ENCODE measurements at regions not wholly inside any gene's neighbourhood (a gene's known extent, or its start where the extent isn't known, plus 50 kb on each side); places are given as distances from the start of the nearest gene placed in this dataset.

GRCh38 chr6:133609415-133610226 lies 279.3 kb upstream of the TCF21 start:
- Histone ChIP-seq H3K4me3 (no peak overlapping the region), H3K36me3 (no peaks in the 10 kb centered on the region), H3K27ac (no peak overlapping the region), H3K4me1 (no peaks in the 10 kb centered on the region), H3K9me3 (no peaks in the 10 kb centered on the region), H3K27me3 (no peaks in the 10 kb centered on the region)
- no peak for DNase-seq
- TF ChIP-seq CTCF (IDR thresholded peaks at IDR 0.05), result no peak
- intact Hi-C loops (cut with DNase I; ENCODE audit: low total_unique reads), result no loop called here

- no peak for TF ChIP-seq CTCF (IDR thresholded peaks at IDR 0.05)
- no peak for DNase-seq
- intact Hi-C loops (cut with DNase I; ENCODE audit: low total_unique reads), result no loop called here
- Histone ChIP-seq H3K27ac (no peak overlapping the region), H3K27me3 (no peaks in the 10 kb centered on the region), H3K36me3 (no peaks in the 10 kb centered on the region), H3K9me3 (no peaks in the 10 kb centered on the region), H3K4me1 (no peaks in the 10 kb centered on the region), H3K4me3 (no peak overlapping the region)
Observed at GRCh38 chr6:133610227-133610840, 278.6 kb upstream of the TCF21 start.

- Histone ChIP-seq H3K4me1 (no peaks in the 10 kb centered on the region), H3K4me3 (no peak overlapping the region), H3K27ac (no peak overlapping the region), H3K9me3 (no peaks in the 10 kb centered on the region), H3K36me3 (no peaks in the 10 kb centered on the region), H3K27me3 (no peaks in the 10 kb centered on the region)
- intact Hi-C loops (cut with DNase I; ENCODE audit: low total_unique reads), result no loop called here
- TF ChIP-seq CTCF (IDR thresholded peaks at IDR 0.05), result no peak
- no peak for DNase-seq
Observed at GRCh38 chr6:133610971-133611370, 277.9 kb upstream of the TCF21 start.

GRCh38 chr6:133612459-133612858 lies 276.5 kb upstream of the TCF21 start:
- intact Hi-C loops (cut with DNase I; ENCODE audit: low total_unique reads), result no loop called here
- Histone ChIP-seq H3K27ac (no peak overlapping the region), H3K4me3 (no peak overlapping the region), H3K4me1 (no peaks in the 10 kb centered on the region), H3K27me3 (no peaks in the 10 kb centered on the region), H3K36me3 (no peaks in the 10 kb centered on the region), H3K9me3 (no peaks in the 10 kb centered on the region)
- DNase-seq, result no peak
- TF ChIP-seq CTCF (IDR thresholded peaks at IDR 0.05), result no peak

- intact Hi-C loops (cut with DNase I; ENCODE audit: low total_unique reads), result no loop called here
- Histone ChIP-seq H3K4me1 (no peaks in the 10 kb centered on the region), H3K4me3 (no peak overlapping the region), H3K27ac (no peak overlapping the region), H3K36me3 (no peaks in the 10 kb centered on the region), H3K27me3 (no peaks in the 10 kb centered on the region), H3K9me3 (no peaks in the 10 kb centered on the region)
- no peak for TF ChIP-seq CTCF (IDR thresholded peaks at IDR 0.05)
- no peak for DNase-seq
Observed at GRCh38 chr6:133613211-133613610, 275.7 kb upstream of the TCF21 start.

Measured in tibial artery (tissue), 4 donors.